Sigmoid colon (tissue), 6 donors: ENCODE measurements at regions not wholly inside any gene's neighbourhood (a gene's known extent, or its start where the extent isn't known, plus 50 kb on each side); places are given as distances from the start of the nearest gene placed in this dataset.

Source experiments
- DNase-seq: peaks from one replicate; pipeline ENCODE4 v3.0.0-alpha.2; 2019
- H3K27ac ChIP-seq, 4 donors: fragments of 200-600 bp; sonication (generic); one replicate each; pipeline ENCODE4 v1.5.1; 2016 to 2019; ENCODE audit warnings: mild to moderate bottlenecking in 1 of 4
- H3K27me3 ChIP-seq, 3 donors: fragments of 200-600 bp; sonication (generic); one replicate each; pipeline ENCODE4 v1.5.1; 2019; ENCODE audit warnings: mild to moderate bottlenecking in 1 of 3
- H3K36me3 ChIP-seq, 4 donors: fragments of 200-600 bp; sonication (generic); one replicate each; pipeline ENCODE4 v1.5.1; 2016 to 2019
- H3K4me1 ChIP-seq, 4 donors: fragments of 200-600 bp; sonication (generic); one replicate each; pipeline ENCODE4 v1.5.1; 2017 to 2019
- H3K4me3 ChIP-seq, 4 donors: fragments of 200-600 bp; sonication (generic); one replicate each; pipeline ENCODE4 v1.5.1; 2017 to 2019; ENCODE audit warnings: mild to moderate bottlenecking in 2 of 4, moderate library complexity in 1 of 4
- H3K9me3 ChIP-seq, 4 donors: fragments of 200-600 bp in 3 of 4; sonication (generic) in 3 of 4; one replicate each; pipeline versions ENCODE4 v1.5.1 to v1.6.1; 2013 to 2019
- CTCF ChIP-seq, 4 experiments: fragments of 450-650 bp in 3 of 4; fragments of 200-600 bp in 1 of 4; IDR thresholded peaks; one replicate each; pipeline ENCODE4 v1.5.1; 2016 to 2019; ENCODE audit warnings: antibody characterized with exemption in 4 of 4, mild to moderate bottlenecking in 3 of 4, moderate library complexity in 2 of 4
- EP300 ChIP-seq, 4 donors: sonication (generic); formaldehyde crosslinking; IDR thresholded peaks; one replicate each; pipeline ENCODE4 v1.6.1; 2017; ENCODE audit warnings: antibody characterized with exemption in 4 of 4
- POLR2A ChIP-seq, 2 donors: fragments of 450-650 bp; IDR thresholded peaks; one replicate each; pipeline ENCODE4 v1.6.1; 2016; ENCODE audit warnings: antibody characterized with exemption in 2 of 2, mild to moderate bottlenecking in 2 of 2, moderate library complexity in 2 of 2
- POLR2AphosphoS5 ChIP-seq, 4 donors: sonication (generic); formaldehyde crosslinking; IDR thresholded peaks; one replicate each; pipeline ENCODE4 v1.6.1; 2017; ENCODE audit warnings: antibody characterized with exemption in 4 of 4
- WGBS, 2 donors: extraction: QIAGEN DNeasy Blood & Tissue Kit; methylation state at CpG; one replicate each; pipeline ENCODE4 v1.1.7; 2013; 5-methylcytosine and 5-hydroxymethylcytosine counted together
- intact Hi-C: fragments of 100-400 bp; cut with DNase I; formaldehyde crosslinking; loops from one replicate; pipeline ENCODE4 v1.15.1; 2023
- donor health status: healthy with polysubstance abuse.
- donor health status: healthy.

GRCh38 chr3:18135060-18135814, 289.9 kb downstream of the SATB1 start:
- intact Hi-C loops, result no loop called here
- H3K36me3 ChIP-seq, result no peaks in the 10 kb centered on the region
- no peak overlapping the region for H3K4me3 ChIP-seq
- H3K9me3 ChIP-seq, result no peaks in the 10 kb centered on the region
- H3K4me1 ChIP-seq, result no peaks in the 10 kb centered on the region
- 84 to 86% methylated on average over 7 of the region's 7 CpGs for WGBS, 2 donors
- no peak for DNase-seq
- no peak for TF ChIP-seq CTCF (IDR thresholded peaks at IDR 0.05)
- no peak for TF ChIP-seq POLR2A (IDR thresholded peaks at IDR 0.05)
- TF ChIP-seq EP300 (IDR thresholded peaks at IDR 0.05), result no peak
- TF ChIP-seq POLR2AphosphoS5 (IDR thresholded peaks at IDR 0.05), result no peak
- H3K27me3 ChIP-seq, result no peaks in the 10 kb centered on the region
- no peak overlapping the region for H3K27ac ChIP-seq

DNA sequence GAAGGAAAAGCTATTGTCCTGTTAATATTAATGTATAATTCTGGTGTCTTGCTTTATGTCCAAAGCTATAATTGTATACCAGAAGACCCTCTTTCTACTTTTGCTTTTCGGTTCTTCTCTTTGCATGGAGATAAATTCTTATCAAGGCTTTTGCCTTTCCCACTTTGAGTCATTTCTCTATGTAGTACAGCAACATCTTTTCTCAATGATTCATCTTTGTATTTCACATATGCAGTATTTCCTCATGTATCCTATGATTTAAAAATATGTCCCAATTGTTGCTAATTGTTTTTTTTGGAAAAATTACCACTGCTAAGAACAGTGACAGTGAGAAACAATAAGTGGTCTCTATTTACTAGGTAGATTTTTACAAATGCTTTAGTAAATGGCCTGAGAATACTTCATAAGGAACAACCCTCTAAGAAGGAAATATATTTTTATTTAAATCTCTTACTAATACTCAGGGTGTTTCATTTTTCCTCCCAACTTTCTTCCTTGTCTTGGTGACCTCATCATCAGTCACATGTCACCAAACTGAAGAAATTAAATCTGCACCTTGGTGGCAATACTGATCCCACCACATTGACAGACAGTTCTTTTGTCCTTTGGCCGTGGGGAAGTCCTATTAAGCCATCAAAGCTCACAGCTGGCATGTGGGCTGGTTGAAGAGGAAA, 290.6 kb downstream of the SATB1 start:
- no peaks in the 10 kb centered on the region for H3K36me3 ChIP-seq
- H3K4me1 ChIP-seq, result no peaks in the 10 kb centered on the region
- TF ChIP-seq POLR2AphosphoS5 (IDR thresholded peaks at IDR 0.05), result no peak
- TF ChIP-seq CTCF (IDR thresholded peaks at IDR 0.05), result no peak
- no peak for TF ChIP-seq EP300 (IDR thresholded peaks at IDR 0.05)
- no peak for TF ChIP-seq POLR2A (IDR thresholded peaks at IDR 0.05)
- no peak overlapping the region for H3K4me3 ChIP-seq
- no peaks in the 10 kb centered on the region for H3K27me3 ChIP-seq
- no peak overlapping the region for H3K27ac ChIP-seq
- DNase-seq, result no peak
- intact Hi-C loops, result no loop called here
- 70 to 80% methylated on average over 2 of the region's 2 CpGs for WGBS, 2 donors
- no peaks in the 10 kb centered on the region for H3K9me3 ChIP-seq

GRCh38 chr3:18132991-18133390, 292.1 kb downstream of the SATB1 start:
- DNase-seq, result no peak
- Histone ChIP-seq H3K36me3 (no peaks in the 10 kb centered on the region), H3K4me3 (no peak overlapping the region), H3K9me3 (no peaks in the 10 kb centered on the region), H3K4me1 (no peaks in the 10 kb centered on the region), H3K27ac (no peak overlapping the region), H3K27me3 (no peaks in the 10 kb centered on the region)
- intact Hi-C loops, result no loop called here
- no peak for TF ChIP-seq POLR2AphosphoS5 (IDR thresholded peaks at IDR 0.05)
- no peak for TF ChIP-seq POLR2A (IDR thresholded peaks at IDR 0.05)
- no peak for TF ChIP-seq CTCF (IDR thresholded peaks at IDR 0.05)
- TF ChIP-seq EP300 (IDR thresholded peaks at IDR 0.05), result no peak

DNA sequence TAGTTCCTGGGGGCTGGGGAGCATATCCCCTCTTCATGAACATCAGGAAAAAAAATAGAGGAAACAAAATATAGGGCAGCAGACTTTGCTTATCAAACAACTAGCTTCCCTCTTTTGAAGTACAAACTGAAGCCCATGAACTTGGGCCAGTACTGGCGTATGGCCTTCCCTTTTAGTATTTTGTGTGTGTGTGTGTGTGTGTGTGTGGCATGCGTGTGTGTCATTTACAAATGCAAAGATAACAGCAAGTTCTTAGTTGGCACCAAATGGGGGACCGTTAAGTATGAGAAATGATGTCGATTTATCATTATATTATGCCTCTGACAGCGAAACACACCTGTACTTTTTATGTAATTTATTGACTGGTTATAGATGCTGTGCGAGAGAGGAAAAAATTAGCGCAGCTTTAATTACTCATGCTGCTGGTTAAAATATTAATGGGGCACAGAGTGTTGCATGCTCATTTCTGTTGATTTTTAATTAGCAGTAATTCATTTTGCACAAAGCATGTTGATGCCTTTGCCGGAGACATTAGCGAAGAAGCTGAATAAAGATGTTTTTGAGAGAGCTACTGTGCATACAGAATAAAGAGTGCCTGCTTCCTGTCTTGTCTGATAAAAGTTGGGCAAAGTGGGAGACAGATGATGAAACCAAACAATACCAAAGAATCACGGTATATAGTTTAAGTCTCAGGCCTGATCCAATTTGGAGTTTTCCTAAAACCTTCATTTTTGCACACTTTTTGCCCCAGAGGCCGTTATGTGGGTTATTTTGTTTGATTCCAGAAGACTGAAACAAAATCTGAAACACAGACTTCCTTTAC, 297.1 kb downstream of the SATB1 start:
- no peak overlapping the region for H3K27ac ChIP-seq
- no peaks in the 10 kb centered on the region for H3K27me3 ChIP-seq
- H3K9me3 ChIP-seq, result no peaks in the 10 kb centered on the region
- DNase-seq, result no peak
- no peaks in the 10 kb centered on the region for H3K36me3 ChIP-seq
- 72 to 84% methylated on average over 11 of the region's 11 CpGs for WGBS, 2 donors
- intact Hi-C loops, result no loop called here
- H3K4me1 ChIP-seq, result no peaks in the 10 kb centered on the region
- TF ChIP-seq POLR2A (IDR thresholded peaks at IDR 0.05) (no peak), CTCF (IDR thresholded peaks at IDR 0.05) (no peak), POLR2AphosphoS5 (IDR thresholded peaks at IDR 0.05) (no peak), EP300 (IDR thresholded peaks at IDR 0.05) (no peak)
- H3K4me3 ChIP-seq, result no peak overlapping the region
